Ishikawa (cell line): ENCODE measurements at regions not wholly inside any gene's neighbourhood (a gene's known extent, or its start where the extent isn't known, plus 50 kb on each side); places are given as distances from the start of the nearest gene placed in this dataset.

ENCODE experiments used
- MAX ChIP-seq: IDR thresholded peaks from 2 replicates; pipeline ENCODE4 v1.6.1; 2012
- TCF12 ChIP-seq: IDR thresholded peaks from 2 replicates; pipeline ENCODE4 v1.6.1; 2012; ENCODE audit warnings: low read depth

GRCh38 chr5:135218790-135219568 is 180.1 kb downstream of the MACROH2A1 start:
- no peak for TF ChIP-seq MAX
- no peak for TF ChIP-seq TCF12
